CD4-positive, CD25-positive, alpha-beta regulatory T cell (primary cell): ENCODE measurements at regions not wholly inside any gene's neighbourhood (a gene's known extent, or its start where the extent isn't known, plus 50 kb on each side); places are given as distances from the start of the nearest gene placed in this dataset.
A peak's percentile ranks its signal among the peaks of the same experiment; 100 is the strongest.

Experiments
- ATAC-seq, 2 donors: fragments of 150-1000 bp; cut with Tn5 transposase; one replicate each; pipeline ENCODE4 v1.10.0; 2021; ENCODE audit warnings: low read depth in 2 of 2, moderate number of reproducible peaks in 2 of 2, moderate library complexity in 1 of 2
- DNase-seq, 3 donors: peaks; one replicate each; pipeline versions ENCODE4 v3.0.0 to v3.0.0-alpha.2; 2012 to 2022; ENCODE audit warnings: mixed read lengths in 1 of 3
- H3K27ac ChIP-seq: one replicate; pipeline ENCODE4 v1.7.0; 2013; ENCODE audit warnings: mild to moderate bottlenecking, low read length; ENCODE audit not compliant: insufficient read depth, poor library complexity, severe bottlenecking
- H3K27me3 ChIP-seq: one replicate; pipeline ENCODE4 v1.7.0; 2013; ENCODE audit warnings: low read length; ENCODE audit not compliant: control insufficient read depth, insufficient read depth
- H3K36me3 ChIP-seq: one replicate; pipeline ENCODE4 v1.7.0; 2013; ENCODE audit warnings: mild to moderate bottlenecking, low read length, moderate library complexity; ENCODE audit not compliant: control insufficient read depth, insufficient read depth
- H3K4me1 ChIP-seq: 2 replicates; pipeline ENCODE4 v1.7.0; 2013; ENCODE audit warnings: mild to moderate bottlenecking, low read length; ENCODE audit not compliant: insufficient read depth, control insufficient read depth, poor library complexity, severe bottlenecking
- H3K4me3 ChIP-seq: one replicate; pipeline ENCODE4 v1.7.0; 2013; ENCODE audit warnings: low read depth, mild to moderate bottlenecking, low read length, moderate library complexity
- H3K9me3 ChIP-seq, 2 experiments: 1 replicate in 1 of 2; 2 replicates in 1 of 2; pipeline ENCODE4 v1.7.0; 2013; ENCODE audit warnings: low read length in 2 of 2, mild to moderate bottlenecking in 1 of 2, moderate library complexity in 1 of 2; ENCODE audit not compliant: control insufficient read depth in 2 of 2
- H3K27ac Mint-ChIP-seq, 3 donors: one replicate each; pipeline ENCODE4 v1.8.0; 2020 to 2022; ENCODE audit warnings: mild to moderate bottlenecking in 3 of 3, mixed read lengths in 3 of 3, moderate library complexity in 2 of 3
- H3K27me3 Mint-ChIP-seq: one replicate; pipeline ENCODE4 v1.8.0; 2022; ENCODE audit warnings: mild to moderate bottlenecking, mixed read lengths
- H3K36me3 Mint-ChIP-seq: one replicate; pipeline ENCODE4 v1.8.0; 2020; ENCODE audit warnings: mixed read lengths
- H3K4me1 Mint-ChIP-seq, 4 donors: one replicate each; pipeline ENCODE4 v1.8.0; 2020 to 2022; ENCODE audit warnings: mixed read lengths in 4 of 4, mild to moderate bottlenecking in 1 of 4
- H3K4me3 Mint-ChIP-seq, 4 donors: one replicate each; pipeline ENCODE4 v1.8.0; 2020 to 2022; ENCODE audit warnings: mild to moderate bottlenecking in 4 of 4, mixed read lengths in 4 of 4, moderate library complexity in 3 of 4
- H3K9me3 Mint-ChIP-seq, 7 donors: one replicate each; pipeline ENCODE4 v1.8.0; 2020 to 2022; ENCODE audit warnings: mixed read lengths in 7 of 7, mild to moderate bottlenecking in 3 of 7, moderate library complexity in 2 of 7

DNA sequence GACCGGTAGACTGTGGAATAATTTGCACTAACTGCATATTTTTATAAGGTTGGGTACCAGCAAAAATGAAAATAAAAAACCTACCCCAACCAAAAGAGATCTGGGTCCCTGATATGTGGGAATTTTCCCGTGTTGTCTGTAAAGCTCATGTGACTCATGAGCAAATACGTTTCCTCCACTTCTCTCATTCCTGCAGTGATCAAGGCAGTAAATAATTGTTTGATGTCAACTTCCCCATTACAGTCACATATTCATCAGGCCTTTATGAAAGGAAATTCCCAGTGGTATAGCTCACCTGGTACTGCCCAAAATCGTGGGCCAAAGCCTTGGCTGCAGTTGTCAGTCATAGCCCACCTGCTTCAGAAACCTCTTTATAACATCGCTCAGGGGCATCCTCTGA lies 166.0 kb upstream of the ANK3 start:
- no peak overlapping the region for H3K4me3 Mint-ChIP-seq
- no peaks in the 10 kb centered on the region for H3K4me1 Mint-ChIP-seq
- Histone ChIP-seq H3K4me1 (no peaks in the 10 kb centered on the region), H3K9me3 (no peaks in the 10 kb centered on the region), H3K4me3 (no peak overlapping the region), H3K27me3 (no peaks in the 10 kb centered on the region), H3K36me3 (no peaks in the 10 kb centered on the region), H3K27ac (no peak overlapping the region)
- H3K27ac Mint-ChIP-seq, result no peak overlapping the region
- no peaks in the 10 kb centered on the region for H3K36me3 Mint-ChIP-seq
- peaks cover 7% of the 10 kb centered on the region for H3K27me3 Mint-ChIP-seq
- peaks cover 0 to 3% (median 0%) of the 10 kb centered on the region in 7 donors for H3K9me3 Mint-ChIP-seq
- no peak for ATAC-seq
- DNase-seq, result no peak

- no peak overlapping the region for H3K27ac Mint-ChIP-seq
- DNase-seq, result peak in 1 of 3 donors; percentile 2
Observed at GRCh38 chr10:60549686-60550085, 160.0 kb upstream of the ANK3 start.

DNA sequence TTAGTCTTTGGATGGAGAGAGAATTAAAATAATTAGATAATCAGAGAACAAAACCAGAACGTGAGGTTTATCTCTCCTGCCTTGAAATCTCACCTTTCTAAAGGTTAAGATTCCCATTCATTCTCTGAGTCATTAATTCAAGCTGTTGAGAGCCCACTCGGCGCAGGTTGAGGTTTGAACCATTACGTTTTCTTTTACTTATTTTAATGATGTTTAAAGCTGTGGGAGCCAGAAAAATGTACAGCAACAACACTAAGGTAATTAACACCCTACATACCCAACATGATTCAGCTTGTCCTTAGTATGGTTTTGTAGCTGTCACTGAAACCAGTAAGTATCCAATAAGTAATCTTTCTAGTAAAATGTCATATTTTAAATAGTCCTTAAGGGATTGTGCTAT lies 153.0 kb upstream of the ANK3 start:
- Histone ChIP-seq H3K4me3 (no peak overlapping the region), H3K27ac (no peak overlapping the region), H3K4me1 (no peaks in the 10 kb centered on the region), H3K9me3 (no peaks in the 10 kb centered on the region), H3K27me3 (no peaks in the 10 kb centered on the region), H3K36me3 (no peaks in the 10 kb centered on the region)
- peaks cover 0 to 2% (median 0%) of the 10 kb centered on the region in 7 donors for H3K9me3 Mint-ChIP-seq
- H3K4me1 Mint-ChIP-seq, result no peaks in the 10 kb centered on the region
- H3K27me3 Mint-ChIP-seq, result peaks cover 8% of the 10 kb centered on the region
- DNase-seq (no peak), ATAC-seq (no peak)
- H3K27ac Mint-ChIP-seq, result no peak overlapping the region
- H3K36me3 Mint-ChIP-seq, result no peaks in the 10 kb centered on the region
- H3K4me3 Mint-ChIP-seq, result no peak overlapping the region

More at GRCh38 chr10:60549686-60550085, 160.0 kb upstream of the ANK3 start:
- ATAC-seq, result no peak
- Mint-ChIP-seq H3K36me3 (no peaks in the 10 kb centered on the region), H3K4me3 (no peak overlapping the region), H3K9me3 (no peaks in the 10 kb centered on the region), H3K4me1 (no peaks in the 10 kb centered on the region), H3K27me3 (peaks cover 11% of the 10 kb centered on the region)
- Histone ChIP-seq H3K4me1 (no peaks in the 10 kb centered on the region), H3K27ac (no peak overlapping the region), H3K36me3 (no peaks in the 10 kb centered on the region), H3K27me3 (no peaks in the 10 kb centered on the region), H3K4me3 (no peak overlapping the region), H3K9me3 (no peaks in the 10 kb centered on the region)

DNA sequence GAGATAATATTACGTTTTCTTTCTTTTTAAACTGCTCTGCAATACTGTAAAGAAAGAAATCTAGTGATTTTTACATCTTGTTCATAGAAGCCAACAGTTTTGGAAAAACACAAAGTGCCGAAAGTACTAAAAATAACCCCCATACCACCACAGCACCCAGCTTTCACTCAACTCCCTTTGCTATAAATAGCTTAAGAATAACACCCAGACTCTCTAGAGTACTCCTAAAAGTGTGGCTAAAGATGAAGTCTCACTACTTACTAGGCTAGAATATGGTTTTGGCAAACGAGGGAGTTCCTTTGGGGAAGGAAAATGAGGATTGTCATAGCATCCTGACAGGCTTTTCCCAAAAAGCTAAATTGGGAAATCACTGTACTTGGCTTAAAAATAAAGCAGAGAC lies 151.8 kb upstream of the ANK3 start:
- Mint-ChIP-seq H3K36me3 (no peaks in the 10 kb centered on the region), H3K4me1 (no peaks in the 10 kb centered on the region), H3K27me3 (peaks cover 8% of the 10 kb centered on the region), H3K4me3 (no peak overlapping the region), H3K27ac (no peak overlapping the region), H3K9me3 (peaks cover 0 to 2% (median 0%) of the 10 kb centered on the region in 7 donors)
- H3K27ac ChIP-seq, result no peak overlapping the region
- no peak overlapping the region for H3K4me3 ChIP-seq
- H3K27me3 ChIP-seq, result no peaks in the 10 kb centered on the region
- ATAC-seq (no peak), DNase-seq (no peak)
- no peaks in the 10 kb centered on the region for H3K9me3 ChIP-seq
- no peaks in the 10 kb centered on the region for H3K4me1 ChIP-seq
- H3K36me3 ChIP-seq, result no peaks in the 10 kb centered on the region

- Mint-ChIP-seq H3K27ac (no peak overlapping the region), H3K4me3 (no peak overlapping the region), H3K36me3 (no peaks in the 10 kb centered on the region), H3K4me1 (no peaks in the 10 kb centered on the region), H3K9me3 (peaks cover 0 to 2% (median 0%) of the 10 kb centered on the region in 7 donors), H3K27me3 (peaks cover 5% of the 10 kb centered on the region)
- ATAC-seq (no peak), DNase-seq (no peak)
- no peaks in the 10 kb centered on the region for H3K4me1 ChIP-seq
- H3K9me3 ChIP-seq, result no peaks in the 10 kb centered on the region
- no peaks in the 10 kb centered on the region for H3K27me3 ChIP-seq
- no peaks in the 10 kb centered on the region for H3K36me3 ChIP-seq
- H3K4me3 ChIP-seq, result no peak overlapping the region
- no peak overlapping the region for H3K27ac ChIP-seq
Observed at GRCh38 chr10:60537697-60538096, 148.0 kb upstream of the ANK3 start.

DNA sequence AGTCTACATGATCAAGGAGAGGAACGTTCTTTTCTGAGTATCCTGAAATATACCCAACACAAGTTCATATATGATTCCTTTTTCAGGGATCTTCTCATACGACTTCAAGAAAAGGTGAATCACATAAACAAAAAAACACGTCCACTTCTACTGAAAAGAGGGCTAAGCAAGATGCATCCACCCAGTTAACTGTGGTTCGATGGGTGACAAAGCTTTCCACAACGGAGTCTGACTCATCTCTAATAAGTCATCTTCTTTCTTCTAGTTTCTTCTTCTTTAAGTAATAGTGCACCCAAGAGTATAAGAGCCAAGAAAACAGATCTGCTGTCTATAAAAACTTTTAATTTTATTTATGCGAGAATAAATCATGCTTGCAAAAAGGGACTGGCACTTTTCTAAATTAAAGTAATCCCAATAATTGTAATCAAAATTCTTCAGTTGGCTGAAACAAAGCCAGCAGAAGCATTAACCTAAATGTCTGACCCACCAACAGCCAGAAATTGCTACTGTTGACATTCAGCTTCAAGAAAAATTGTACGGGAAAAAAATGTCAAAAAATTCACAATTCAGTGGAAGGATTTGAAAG lies 146.9 kb upstream of the ANK3 start:
- H3K36me3 Mint-ChIP-seq, result no peaks in the 10 kb centered on the region
- H3K27ac Mint-ChIP-seq, result no peak overlapping the region
- ATAC-seq, result no peak

GRCh38 chr10:60535427-60535826 lies 145.8 kb upstream of the ANK3 start:
- DNase-seq (no peak), ATAC-seq (no peak)
- Mint-ChIP-seq H3K4me1 (no peaks in the 10 kb centered on the region), H3K4me3 (no peak overlapping the region), H3K27me3 (peaks cover 5% of the 10 kb centered on the region), H3K9me3 (peaks cover 0 to 2% (median 0%) of the 10 kb centered on the region in 7 donors), H3K36me3 (no peaks in the 10 kb centered on the region), H3K27ac (no peak overlapping the region)
- H3K27me3 ChIP-seq, result no peaks in the 10 kb centered on the region
- no peaks in the 10 kb centered on the region for H3K4me1 ChIP-seq
- no peaks in the 10 kb centered on the region for H3K9me3 ChIP-seq
- no peaks in the 10 kb centered on the region for H3K36me3 ChIP-seq
- no peak overlapping the region for H3K4me3 ChIP-seq
- H3K27ac ChIP-seq, result no peak overlapping the region

More for the DNA sequence above, 146.9 kb upstream of the ANK3 start:
- DNase-seq, result no peak
- no peaks in the 10 kb centered on the region for H3K9me3 ChIP-seq
- Mint-ChIP-seq H3K4me1 (no peaks in the 10 kb centered on the region), H3K27me3 (peaks cover 5% of the 10 kb centered on the region), H3K4me3 (no peak overlapping the region), H3K9me3 (peaks cover 0 to 2% (median 0%) of the 10 kb centered on the region in 7 donors)
- no peak overlapping the region for H3K4me3 ChIP-seq
- H3K36me3 ChIP-seq, result no peaks in the 10 kb centered on the region
- no peaks in the 10 kb centered on the region for H3K27me3 ChIP-seq
- H3K27ac ChIP-seq, result no peak overlapping the region
- H3K4me1 ChIP-seq, result no peaks in the 10 kb centered on the region

DNA sequence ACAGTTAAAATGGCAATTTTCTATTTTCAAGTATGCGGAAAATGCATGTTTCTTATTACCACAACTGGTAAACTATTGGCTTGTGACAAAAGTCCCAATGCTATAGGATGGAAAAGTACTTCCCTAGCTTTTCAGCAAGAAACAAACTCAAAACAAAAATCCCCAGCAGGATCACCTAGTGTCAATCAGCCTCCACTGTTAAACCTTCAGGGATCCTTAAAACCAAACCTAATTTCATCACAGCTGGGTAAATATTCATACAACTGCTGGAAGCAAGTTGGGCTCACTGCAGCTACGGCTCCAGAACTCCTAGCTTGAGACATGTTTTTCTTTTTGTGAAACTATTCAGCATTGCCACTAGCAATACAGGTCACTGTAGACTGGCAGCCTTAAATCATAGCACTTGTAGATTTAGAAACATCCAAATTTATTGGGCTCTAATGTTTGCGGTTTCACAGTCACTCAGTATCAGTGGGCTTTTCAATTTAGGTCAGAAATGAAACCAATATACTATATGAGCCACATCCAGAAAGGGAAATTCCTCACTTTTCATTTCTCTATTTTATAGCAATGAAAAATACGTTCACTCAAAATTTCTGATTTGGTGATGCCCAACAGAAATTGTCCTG lies 145.2 kb upstream of the ANK3 start:
- H3K27me3 ChIP-seq, result no peaks in the 10 kb centered on the region
- no peak overlapping the region for H3K27ac ChIP-seq
- peaks cover 0 to 2% (median 0%) of the 10 kb centered on the region in 7 donors for H3K9me3 Mint-ChIP-seq
- no peaks in the 10 kb centered on the region for H3K36me3 ChIP-seq
- peaks cover 4% of the 10 kb centered on the region for H3K27me3 Mint-ChIP-seq
- no peaks in the 10 kb centered on the region for H3K9me3 ChIP-seq
- no peaks in the 10 kb centered on the region for H3K4me1 ChIP-seq
- no peaks in the 10 kb centered on the region for H3K4me1 Mint-ChIP-seq
- H3K4me3 ChIP-seq, result no peak overlapping the region
- H3K4me3 Mint-ChIP-seq, result no peak overlapping the region
- DNase-seq (no peak), ATAC-seq (no peak)
- H3K27ac Mint-ChIP-seq, result no peak overlapping the region
- no peaks in the 10 kb centered on the region for H3K36me3 Mint-ChIP-seq
